ENCODE measurements at regions not wholly inside any gene's neighbourhood (a gene's known extent, or its start where the extent isn't known, plus 50 kb on each side); places are given as distances from the start of the nearest gene placed in this dataset.

- no peak overlapping the region for H3K27ac ChIP-seq
- peaks cover 0 to 5% (median 0%) of the 10 kb centered on the region in 3 donors for H3K9me3 ChIP-seq
- intact Hi-C loops (cut with DNase I; ENCODE audit: low total_unique reads): no loop called here
- no peak for ATAC-seq
- H3K4me3 ChIP-seq: no peak overlapping the region
- TF ChIP-seq POLR2A (IDR thresholded peaks at IDR 0.05) (no peak), CTCF (IDR thresholded peaks at IDR 0.05 in 4 of 5, conservative IDR thresholded peaks at IDR 0.05 in 1 of 5) (no peak)
- no peak for DNase-seq
- no peaks in the 10 kb centered on the region for H3K36me3 ChIP-seq
- in situ Hi-C loops (cut with MboI; ENCODE audit: low sequenced_read_pairs in 4 of 4): no loop called here
- H3K27me3 ChIP-seq: no peaks in the 10 kb centered on the region
- no peaks in the 10 kb centered on the region for H3K4me1 ChIP-seq
These were observed 53.9 kb upstream of the GALNTL6 start for GRCh38 chr4:171759274-171759673.

DNA sequence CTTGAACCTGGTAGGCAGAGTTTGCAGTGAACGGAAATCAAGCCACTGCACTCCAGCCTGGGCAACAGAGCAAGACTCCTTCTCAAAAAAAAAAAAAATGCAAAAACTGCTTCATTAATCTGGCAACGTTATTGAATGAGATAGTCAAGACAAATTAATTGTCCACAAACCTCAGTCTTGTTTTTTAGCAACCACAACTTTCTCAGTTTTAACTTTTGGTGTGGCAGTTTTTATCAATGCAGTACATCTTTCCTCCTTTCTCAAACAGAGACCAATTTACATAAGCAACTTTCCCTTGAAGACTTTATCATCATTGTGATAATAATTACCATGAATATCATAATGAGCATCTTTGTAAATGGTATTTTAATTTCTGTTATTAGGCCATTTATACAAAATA lies 61.7 kb upstream of the GALNTL6 start:
- Histone ChIP-seq H3K4me1 (no peaks in the 10 kb centered on the region), H3K36me3 (no peaks in the 10 kb centered on the region), H3K27ac (no peak overlapping the region), H3K4me3 (no peak overlapping the region), H3K27me3 (no peaks in the 10 kb centered on the region), H3K9me3 (no peaks in the 10 kb centered on the region)
- intact Hi-C loops (cut with DNase I; ENCODE audit: low total_unique reads) (no loop called here), in situ Hi-C loops (cut with MboI; ENCODE audit: low sequenced_read_pairs in 4 of 4) (no loop called here)
- DNase-seq (no peak), ATAC-seq (no peak)
- TF ChIP-seq POLR2A (IDR thresholded peaks at IDR 0.05) (no peak), CTCF (IDR thresholded peaks at IDR 0.05 in 4 of 5, conservative IDR thresholded peaks at IDR 0.05 in 1 of 5) (no peak)

DNA sequence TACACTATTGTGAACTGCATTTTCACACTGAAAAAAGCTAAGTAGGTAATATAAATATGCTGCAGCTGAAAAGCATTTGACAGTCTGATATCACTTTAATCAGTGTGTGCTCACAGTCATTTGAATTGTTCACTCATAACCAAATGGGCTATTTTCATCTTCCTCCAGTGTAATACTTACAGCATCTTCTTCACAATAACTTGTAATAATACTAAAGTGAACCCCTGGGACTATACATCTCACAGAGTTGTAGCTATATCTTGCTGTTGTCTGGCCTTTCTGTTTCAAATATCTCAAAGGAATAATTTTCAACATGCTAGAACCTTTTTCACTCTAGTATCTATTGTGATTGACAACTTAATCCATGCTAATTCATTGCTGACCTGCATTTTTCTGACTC lies 66.8 kb upstream of the GALNTL6 start:
- H3K9me3 ChIP-seq: no peaks in the 10 kb centered on the region
- H3K4me1 ChIP-seq: no peaks in the 10 kb centered on the region
- H3K36me3 ChIP-seq: no peaks in the 10 kb centered on the region
- H3K4me3 ChIP-seq: no peak overlapping the region
- intact Hi-C loops (cut with DNase I; ENCODE audit: low total_unique reads): no loop called here
- no peak for TF ChIP-seq POLR2A (IDR thresholded peaks at IDR 0.05)
- no peak for TF ChIP-seq CTCF (IDR thresholded peaks at IDR 0.05 in 4 of 5, conservative IDR thresholded peaks at IDR 0.05 in 1 of 5)
- no peak for ATAC-seq
- no peaks in the 10 kb centered on the region for H3K27me3 ChIP-seq
- no peak overlapping the region for H3K27ac ChIP-seq
- DNase-seq: no peak
- in situ Hi-C loops (cut with MboI; ENCODE audit: low sequenced_read_pairs in 4 of 4): no loop called here

GRCh38 chr4:171742436-171742835 lies 70.8 kb upstream of the GALNTL6 start:
- Histone ChIP-seq H3K4me1 (no peaks in the 10 kb centered on the region), H3K27ac (no peak overlapping the region), H3K36me3 (no peaks in the 10 kb centered on the region), H3K27me3 (no peaks in the 10 kb centered on the region), H3K4me3 (no peak overlapping the region), H3K9me3 (no peaks in the 10 kb centered on the region)
- DNase-seq (no peak), ATAC-seq (no peak)
- TF ChIP-seq POLR2A (IDR thresholded peaks at IDR 0.05) (no peak), CTCF (IDR thresholded peaks at IDR 0.05 in 4 of 5, conservative IDR thresholded peaks at IDR 0.05 in 1 of 5) (no peak)
- in situ Hi-C loops (cut with MboI; ENCODE audit: low sequenced_read_pairs in 4 of 4): no loop called here
- intact Hi-C loops (cut with DNase I; ENCODE audit: low total_unique reads): no loop called here

DNA sequence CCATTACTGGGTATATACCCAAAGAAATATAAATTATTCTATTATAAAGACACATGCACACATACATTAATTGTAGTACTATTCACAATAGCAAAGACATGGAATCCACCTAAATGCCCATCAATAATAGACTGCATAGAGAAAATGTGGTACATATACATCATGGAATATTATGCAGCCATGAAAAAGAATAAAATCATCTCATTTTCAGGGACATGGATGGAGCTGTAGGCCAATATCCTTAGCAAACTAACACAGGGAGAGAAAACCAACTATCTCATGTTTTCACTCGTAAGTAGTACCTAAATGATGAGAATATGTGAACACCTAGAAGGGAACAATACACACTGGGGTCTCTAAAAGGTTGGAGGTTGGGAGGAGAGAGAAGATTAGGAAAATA lies 86.0 kb upstream of the GALNTL6 start:
- Histone ChIP-seq H3K27me3 (no peaks in the 10 kb centered on the region), H3K9me3 (peaks cover 0 to 5% (median 0%) of the 10 kb centered on the region in 3 donors), H3K4me1 (no peaks in the 10 kb centered on the region), H3K4me3 (no peak overlapping the region), H3K27ac (no peak overlapping the region), H3K36me3 (no peaks in the 10 kb centered on the region)
- TF ChIP-seq POLR2A (IDR thresholded peaks at IDR 0.05): no peak
- TF ChIP-seq CTCF (IDR thresholded peaks at IDR 0.05 in 4 of 5, conservative IDR thresholded peaks at IDR 0.05 in 1 of 5): no peak
- ATAC-seq: no peak
- DNase-seq: no peak
- intact Hi-C loops (cut with DNase I; ENCODE audit: low total_unique reads): no loop called here
- in situ Hi-C loops (cut with MboI; ENCODE audit: low sequenced_read_pairs in 4 of 4): no loop called here

All from gastrocnemius medialis (tissue), 4 donors.